T-cell (primary cell): ENCODE measurements at regions not wholly inside any gene's neighbourhood (a gene's known extent, or its start where the extent isn't known, plus 50 kb on each side); places are given as distances from the start of the nearest gene placed in this dataset.

Source experiments
- ATAC-seq, 4 experiments: fragments of 200-7000 bp in 3 of 4; fragments of 150-1000 bp in 1 of 4; cut with Tn5 transposase; replicated peaks in 1 of 4; 1 replicate in 3 of 4; 2 replicates in 1 of 4; pipeline ENCODE4 v1.10.0; 2021; ENCODE audit warnings: moderate library complexity in 3 of 4, mild to moderate bottlenecking in 2 of 4, moderate number of reproducible peaks in 1 of 4
- CTCF ChIA-PET, 2 donors: fragments of 300-600 bp; sonication (Branson Sonifier 250); formaldehyde crosslinking; loops; one replicate each; lab custom pipeline; 2022; ENCODE audit warnings: antibody characterized with exemption in 2 of 2; lab: Charles Lee
- POLR2A ChIA-PET, 2 donors: fragments of 300-600 bp; sonication (Branson Sonifier 250); formaldehyde crosslinking; loops; one replicate each; lab custom pipeline; 2022; ENCODE audit warnings: antibody characterized with exemption in 2 of 2; lab: Charles Lee
- DNase-seq, 35 experiments: peaks; one replicate each; pipeline versions ENCODE4 v3.0.0 to v3.0.0-alpha.2; 2013 to 2023
- H3K27ac ChIP-seq: one replicate; pipeline ENCODE4 v1.5.1; 2013; ENCODE audit warnings: low read length
- H3K27me3 ChIP-seq, 2 experiments: replicated peaks in 1 of 2; 1 replicate in 1 of 2; 2 replicates in 1 of 2; pipeline versions ENCODE4 v1.6.1 to v1.7.0; 2013; ENCODE audit warnings: low read length in 1 of 2, mixed read lengths in 1 of 2; ENCODE audit not compliant: control insufficient read depth in 2 of 2, insufficient read depth in 2 of 2; ENCODE audit errors: extremely low read depth in 1 of 2
- H3K36me3 ChIP-seq, 2 donors: 1 replicate in 1 of 2; 2 replicates in 1 of 2; pipeline versions ENCODE4 v1.6.1 to v1.7.0; 2013; ENCODE audit warnings: low read length in 1 of 2; ENCODE audit not compliant: control insufficient read depth in 2 of 2, insufficient read depth in 1 of 2; ENCODE audit errors: extremely low read depth in 1 of 2
- H3K4me1 ChIP-seq, 2 experiments: 1 replicate in 1 of 2; 2 replicates in 1 of 2; pipeline versions ENCODE4 v1.6.1 to v1.7.0; 2013; ENCODE audit warnings: low read length in 2 of 2, mixed read lengths in 1 of 2; ENCODE audit not compliant: insufficient read depth in 2 of 2, control insufficient read depth in 1 of 2; ENCODE audit errors: extremely low read depth in 1 of 2
- H3K4me3 ChIP-seq, 2 donors: 1 replicate in 1 of 2; 2 replicates in 1 of 2; pipeline versions ENCODE4 v1.5.1 to v1.7.0; 2013; ENCODE audit warnings: mild to moderate bottlenecking in 2 of 2, low read length in 1 of 2, moderate library complexity in 1 of 2; ENCODE audit not compliant: control insufficient read depth in 1 of 2; ENCODE audit errors: extremely low read depth in 1 of 2
- H3K9me3 ChIP-seq: 2 replicates; pipeline ENCODE4 v1.7.0; 2013
- H3K27ac Mint-ChIP-seq, 2 donors: one replicate each; pipeline ENCODE4 v1.8.0; 2020 to 2021; ENCODE audit warnings: mild to moderate bottlenecking in 2 of 2, mixed read lengths in 2 of 2
- H3K27me3 Mint-ChIP-seq, 2 donors: one replicate each; pipeline ENCODE4 v1.8.0; 2021 to 2022; ENCODE audit warnings: mixed read lengths in 2 of 2
- H3K36me3 Mint-ChIP-seq: one replicate; pipeline ENCODE4 v1.8.0; 2021; ENCODE audit warnings: mixed read lengths
- H3K4me1 Mint-ChIP-seq, 3 donors: one replicate each; pipeline ENCODE4 v1.8.0; 2020 to 2022; ENCODE audit warnings: mixed read lengths in 3 of 3, mild to moderate bottlenecking in 1 of 3
- H3K4me3 Mint-ChIP-seq, 3 donors: one replicate each; pipeline ENCODE4 v1.8.0; 2020 to 2022; ENCODE audit warnings: mild to moderate bottlenecking in 3 of 3, mixed read lengths in 3 of 3, moderate library complexity in 3 of 3
- H3K9me3 Mint-ChIP-seq, 3 donors: one replicate each; pipeline ENCODE4 v1.8.0; 2020 to 2022; ENCODE audit warnings: mixed read lengths in 3 of 3
- WGBS: methylation state at CpG from one replicate; pipeline ENCODE4 v1.1.5; 2013; ENCODE audit warnings: missing lambda C conversion rate; ENCODE audit not compliant: insufficient coverage; 5-methylcytosine and 5-hydroxymethylcytosine counted together

- Mint-ChIP-seq H3K9me3 (peaks cover 10 to 13% (median 12%) of the 10 kb centered on the region in 3 donors), H3K4me3 (no peak overlapping the region), H3K36me3 (no peaks in the 10 kb centered on the region), H3K27me3 (no peaks in the 10 kb centered on the region), H3K4me1 (no peaks in the 10 kb centered on the region), H3K27ac (no peak overlapping the region)
- Histone ChIP-seq H3K36me3 (no peaks in the 10 kb centered on the region), H3K9me3 (peaks cover 5% of the 10 kb centered on the region), H3K27me3 (no peaks in the 10 kb centered on the region), H3K4me3 (no peak overlapping the region), H3K27ac (no peak overlapping the region), H3K4me1 (no peaks in the 10 kb centered on the region)
- ATAC-seq (no peak), DNase-seq (no peak)
- ChIA-PET POLR2A (no interaction called here), CTCF (no interaction called here)
- WGBS = no CpG with 5 or more reads among the region's 4 CpGs
These were observed 895.9 kb upstream of the DDX18 start for GRCh38 chr2:116918574-116918973.

DNA sequence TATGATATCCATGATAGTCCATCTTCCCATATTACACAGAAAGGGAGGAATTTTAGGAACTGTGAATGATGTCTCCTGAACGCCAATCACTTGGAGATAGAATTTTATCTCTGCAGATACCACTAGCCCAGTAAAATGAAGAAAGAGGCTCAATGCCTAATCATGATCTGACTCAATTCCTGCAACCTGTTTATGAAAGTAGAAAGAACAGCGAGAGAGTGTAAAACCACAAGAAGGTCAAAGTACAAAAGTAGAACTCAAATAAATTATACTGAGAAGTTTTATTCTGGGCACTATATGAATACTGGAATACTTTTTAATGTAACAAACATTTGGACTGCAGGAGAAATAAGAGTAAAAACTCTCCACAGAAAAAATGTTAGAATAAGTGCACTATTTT is 892.1 kb upstream of the DDX18 start:
- Mint-ChIP-seq H3K4me1 (no peaks in the 10 kb centered on the region), H3K27me3 (no peaks in the 10 kb centered on the region), H3K4me3 (no peak overlapping the region), H3K27ac (no peak overlapping the region), H3K9me3 (peaks cover 12 to 29% (median 12%) of the 10 kb centered on the region in 3 donors), H3K36me3 (no peaks in the 10 kb centered on the region)
- POLR2A ChIA-PET = no interaction called here
- no peaks in the 10 kb centered on the region for H3K27me3 ChIP-seq
- H3K9me3 ChIP-seq = peaks cover 5% of the 10 kb centered on the region
- H3K27ac ChIP-seq = no peak overlapping the region
- no CpG with 5 or more reads among the region's 2 CpGs for WGBS
- H3K36me3 ChIP-seq = no peaks in the 10 kb centered on the region
- ATAC-seq = no peak
- no peak for DNase-seq
- no peaks in the 10 kb centered on the region for H3K4me1 ChIP-seq
- H3K4me3 ChIP-seq = no peak overlapping the region
- CTCF ChIA-PET = no interaction called here

DNA sequence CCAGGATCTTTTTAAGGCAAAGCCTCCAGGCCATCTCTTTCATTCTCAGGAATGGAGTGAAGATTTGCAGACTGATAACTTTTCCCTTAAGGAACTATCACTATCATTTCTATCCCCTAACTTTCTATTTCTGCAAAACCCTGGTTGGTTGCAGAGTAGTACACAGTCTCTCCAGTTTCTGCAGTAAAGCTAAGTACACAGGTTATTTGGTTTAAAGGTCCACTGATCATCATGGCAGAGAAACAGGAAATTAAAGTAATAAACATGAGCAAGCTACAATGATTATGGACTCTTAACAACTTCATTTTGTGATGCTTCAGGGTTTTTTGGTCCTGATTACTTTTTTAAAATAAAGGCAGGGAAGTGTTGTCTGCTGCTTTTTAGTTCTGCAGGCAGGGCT is 890.0 kb upstream of the DDX18 start:
- H3K9me3 Mint-ChIP-seq = peaks cover 18 to 30% (median 19%) of the 10 kb centered on the region in 3 donors

GRCh38 chr2:116935097-116935814 is 879.2 kb upstream of the DDX18 start:
- DNase-seq (no peak), ATAC-seq (no peak)
- H3K9me3 ChIP-seq = no peaks in the 10 kb centered on the region
- CTCF ChIA-PET = no interaction called here
- no peaks in the 10 kb centered on the region for H3K36me3 ChIP-seq
- no peak overlapping the region for H3K4me3 ChIP-seq
- Mint-ChIP-seq H3K4me1 (no peaks in the 10 kb centered on the region), H3K27me3 (no peaks in the 10 kb centered on the region), H3K9me3 (peaks cover 14 to 23% (median 18%) of the 10 kb centered on the region in 3 donors), H3K4me3 (no peak overlapping the region), H3K36me3 (no peaks in the 10 kb centered on the region), H3K27ac (no peak overlapping the region)
- no peak overlapping the region for H3K27ac ChIP-seq
- POLR2A ChIA-PET = no interaction called here
- no peaks in the 10 kb centered on the region for H3K4me1 ChIP-seq
- no peaks in the 10 kb centered on the region for H3K27me3 ChIP-seq
- 100% methylated on average over 1 of the region's 7 CpGs for WGBS

More for the DNA sequence above, 890.0 kb upstream of the DDX18 start:
- Mint-ChIP-seq H3K4me3 (no peak overlapping the region), H3K27me3 (no peaks in the 10 kb centered on the region), H3K27ac (no peak overlapping the region), H3K4me1 (no peaks in the 10 kb centered on the region), H3K36me3 (no peaks in the 10 kb centered on the region)
- ChIA-PET POLR2A (no interaction called here), CTCF (no interaction called here)
- Histone ChIP-seq H3K9me3 (peaks cover 3% of the 10 kb centered on the region), H3K27ac (no peak overlapping the region), H3K4me1 (no peaks in the 10 kb centered on the region), H3K4me3 (no peak overlapping the region), H3K36me3 (no peaks in the 10 kb centered on the region), H3K27me3 (no peaks in the 10 kb centered on the region)
- no peak for ATAC-seq
- no peak for DNase-seq

- Mint-ChIP-seq H3K9me3 (peaks cover 8 to 22% (median 17%) of the 10 kb centered on the region in 3 donors), H3K4me3 (no peak overlapping the region), H3K4me1 (no peaks in the 10 kb centered on the region), H3K36me3 (no peaks in the 10 kb centered on the region), H3K27ac (no peak overlapping the region), H3K27me3 (no peaks in the 10 kb centered on the region)
- DNase-seq = no peak
- H3K27me3 ChIP-seq = no peaks in the 10 kb centered on the region
- no peaks in the 10 kb centered on the region for H3K36me3 ChIP-seq
- no peaks in the 10 kb centered on the region for H3K4me1 ChIP-seq
- ATAC-seq = no peak
- CTCF ChIA-PET = no interaction called here
- POLR2A ChIA-PET = no interaction called here
- no peak overlapping the region for H3K4me3 ChIP-seq
- no peak overlapping the region for H3K27ac ChIP-seq
- no peaks in the 10 kb centered on the region for H3K9me3 ChIP-seq
These were observed 866.2 kb upstream of the DDX18 start for GRCh38 chr2:116948258-116948657.

DNA sequence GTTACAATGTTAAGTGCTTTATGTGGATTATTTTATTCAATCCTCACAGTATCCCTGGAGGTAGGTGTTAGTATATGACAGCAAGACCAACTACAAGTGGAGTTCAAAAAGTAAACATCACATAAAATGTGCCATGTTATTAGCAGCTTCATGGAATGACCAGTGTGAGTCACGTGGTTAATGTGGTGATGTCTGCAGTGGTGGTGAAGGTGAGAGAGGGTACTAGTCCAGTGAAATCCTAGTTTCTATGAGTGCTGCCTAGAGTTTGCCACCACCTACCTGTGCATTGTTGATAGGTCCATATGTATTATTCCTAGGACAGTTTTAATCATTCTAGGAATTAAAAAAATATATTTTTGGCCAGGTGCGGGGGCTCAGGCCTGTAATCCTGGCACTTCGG is 865.2 kb upstream of the DDX18 start:
- POLR2A ChIA-PET = no interaction called here

DNA sequence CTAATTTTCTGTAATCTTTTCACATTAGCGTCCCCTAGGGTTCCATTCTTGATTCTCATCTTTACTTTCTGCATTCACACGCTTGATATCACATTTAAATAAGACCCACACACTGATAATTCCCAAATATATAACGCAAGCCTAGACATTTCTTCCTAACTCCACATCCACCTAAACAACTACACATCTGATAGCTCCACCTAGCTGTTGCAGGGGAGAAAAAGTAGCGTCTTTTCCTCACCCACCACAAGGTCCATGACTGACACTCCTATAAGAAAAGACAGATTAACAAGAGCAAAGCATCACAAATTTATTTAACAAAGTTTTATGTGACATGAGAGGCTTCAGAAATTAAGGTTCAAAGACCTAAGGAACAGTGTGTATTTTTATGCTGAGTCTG is 862.2 kb upstream of the DDX18 start:
- Histone ChIP-seq H3K27me3 (no peaks in the 10 kb centered on the region), H3K4me1 (no peaks in the 10 kb centered on the region), H3K27ac (no peak overlapping the region), H3K4me3 (no peak overlapping the region), H3K9me3 (peaks cover 4% of the 10 kb centered on the region), H3K36me3 (no peaks in the 10 kb centered on the region)
- H3K4me1 Mint-ChIP-seq = no peaks in the 10 kb centered on the region
- no peak for DNase-seq
- no peaks in the 10 kb centered on the region for H3K36me3 Mint-ChIP-seq
- no peak overlapping the region for H3K27ac Mint-ChIP-seq
- H3K4me3 Mint-ChIP-seq = no peak overlapping the region
- no peaks in the 10 kb centered on the region for H3K27me3 Mint-ChIP-seq
- ChIA-PET POLR2A (no interaction called here), CTCF (no interaction called here)
- ATAC-seq = no peak
- H3K9me3 Mint-ChIP-seq = peaks cover 14 to 36% (median 17%) of the 10 kb centered on the region in 3 donors
- 38% methylated on average over 2 of the region's 4 CpGs for WGBS

More for the DNA sequence above, 865.2 kb upstream of the DDX18 start:
- Histone ChIP-seq H3K27me3 (no peaks in the 10 kb centered on the region), H3K36me3 (no peaks in the 10 kb centered on the region), H3K27ac (no peak overlapping the region), H3K4me1 (no peaks in the 10 kb centered on the region), H3K4me3 (no peak overlapping the region), H3K9me3 (no peaks in the 10 kb centered on the region)
- no peak for DNase-seq
- no peak overlapping the region for H3K4me3 Mint-ChIP-seq
- WGBS = no CpG with 5 or more reads among the region's 3 CpGs
- H3K36me3 Mint-ChIP-seq = no peaks in the 10 kb centered on the region
- CTCF ChIA-PET = no interaction called here
- no peaks in the 10 kb centered on the region for H3K4me1 Mint-ChIP-seq
- no peak overlapping the region for H3K27ac Mint-ChIP-seq
- H3K27me3 Mint-ChIP-seq = no peaks in the 10 kb centered on the region
- ATAC-seq = no peak
- H3K9me3 Mint-ChIP-seq = peaks cover 16 to 28% (median 25%) of the 10 kb centered on the region in 3 donors
